ENCODE measurements at regions not wholly inside any gene's neighbourhood (a gene's known extent, or its start where the extent isn't known, plus 50 kb on each side); places are given as distances from the start of the nearest gene placed in this dataset.

DNA sequence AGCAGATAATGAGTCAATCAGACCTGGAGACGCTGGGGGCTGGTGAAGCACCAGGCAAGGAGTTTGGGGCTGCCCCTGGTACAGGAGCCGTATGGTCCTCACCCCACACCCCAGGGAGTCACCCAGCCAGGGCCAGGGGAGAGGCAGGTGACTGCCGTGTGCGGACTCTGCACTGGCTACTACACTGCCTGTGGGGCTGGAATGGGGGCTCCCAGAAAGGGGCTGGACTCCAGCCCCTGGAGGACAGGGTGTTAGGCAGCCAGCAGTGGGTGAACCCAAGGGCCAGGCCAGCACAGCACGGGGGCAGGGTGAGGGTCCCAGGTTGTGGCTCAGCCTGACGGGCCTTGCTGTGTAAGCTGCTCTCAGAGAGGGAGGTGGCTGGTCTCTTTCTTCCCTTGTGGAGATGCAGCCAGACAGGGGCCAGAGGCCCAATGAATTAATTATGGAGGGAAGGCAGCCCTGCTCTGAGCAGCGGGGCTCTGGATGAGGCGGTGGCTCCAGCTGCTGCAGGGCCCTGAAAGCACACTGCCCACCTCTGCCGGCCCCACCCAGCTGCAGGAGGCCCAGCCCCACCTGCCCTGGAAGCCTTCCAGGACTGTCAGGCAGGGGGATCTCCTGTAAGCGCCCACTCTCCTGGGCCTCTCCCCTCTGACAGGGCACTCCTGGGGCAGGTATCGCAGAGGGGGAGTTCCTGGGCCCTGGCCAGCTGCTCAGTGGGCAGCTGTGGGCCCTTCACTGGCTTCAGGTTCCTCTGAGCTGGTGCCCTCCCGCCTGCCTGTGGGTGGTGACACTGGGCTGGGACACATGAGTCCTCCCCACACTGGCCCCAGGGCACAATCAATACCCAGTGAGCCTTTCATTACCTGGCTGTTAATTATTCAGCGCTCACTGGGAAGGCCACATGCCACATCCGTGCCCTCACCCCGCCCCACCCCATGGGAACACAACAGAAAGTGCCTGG lies 142.5 kb upstream of the C14orf180 start:
- no peaks in the 10 kb centered on the region for H3K9me3 ChIP-seq (ENCODE audit: low read depth, low read length, poor library complexity, severe bottlenecking)
- ChIA-PET CTCF (no interaction called here), POLR2A (ENCODE audit: low non-redundant PET) (no interaction called here)
- no peak overlapping the region for H3K4me3 ChIP-seq (ENCODE audit: low read depth, low read length, poor library complexity, severe bottlenecking)
- H3K36me3 ChIP-seq (ENCODE audit: insufficient read depth, low read length, poor library complexity, severe bottlenecking), result no peaks in the 10 kb centered on the region
- peaks cover 2% of the 10 kb centered on the region for H3K27me3 ChIP-seq (replicated peaks; ENCODE audit: insufficient read depth, low read depth, low read length, poor library complexity)
- no peak for TF ChIP-seq EZH2 (IDR thresholded peaks at IDR 0.05; ENCODE audit: borderline replicate concordance, low read depth, low read length, poor library complexity, severe bottlenecking)
- TF ChIP-seq, protein P1, sequence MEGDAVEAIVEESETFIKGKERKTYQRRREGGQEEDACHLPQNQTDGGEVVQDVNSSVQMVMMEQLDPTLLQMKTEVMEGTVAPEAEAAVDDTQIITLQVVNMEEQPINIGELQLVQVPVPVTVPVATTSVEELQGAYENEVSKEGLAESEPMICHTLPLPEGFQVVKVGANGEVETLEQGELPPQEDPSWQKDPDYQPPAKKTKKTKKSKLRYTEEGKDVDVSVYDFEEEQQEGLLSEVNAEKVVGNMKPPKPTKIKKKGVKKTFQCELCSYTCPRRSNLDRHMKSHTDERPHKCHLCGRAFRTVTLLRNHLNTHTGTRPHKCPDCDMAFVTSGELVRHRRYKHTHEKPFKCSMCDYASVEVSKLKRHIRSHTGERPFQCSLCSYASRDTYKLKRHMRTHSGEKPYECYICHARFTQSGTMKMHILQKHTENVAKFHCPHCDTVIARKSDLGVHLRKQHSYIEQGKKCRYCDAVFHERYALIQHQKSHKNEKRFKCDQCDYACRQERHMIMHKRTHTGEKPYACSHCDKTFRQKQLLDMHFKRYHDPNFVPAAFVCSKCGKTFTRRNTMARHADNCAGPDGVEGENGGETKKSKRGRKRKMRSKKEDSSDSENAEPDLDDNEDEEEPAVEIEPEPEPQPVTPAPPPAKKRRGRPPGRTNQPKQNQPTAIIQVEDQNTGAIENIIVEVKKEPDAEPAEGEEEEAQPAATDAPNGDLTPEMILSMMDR (conservative IDR thresholded peaks at IDR 0.05; ENCODE audit: low read depth, low read length), result no peak
- intact Hi-C loops (cut with micrococcal nuclease; ENCODE audit: unreplicated experiment), result no loop called here
- no peak overlapping the region for H3K27ac ChIP-seq (ENCODE audit: low read depth, low read length, poor library complexity, severe bottlenecking)
- H3K4me1 ChIP-seq (ENCODE audit: insufficient read depth, low read length, poor library complexity, severe bottlenecking), result no peaks in the 10 kb centered on the region
- no TSS peak for BruUV-seq (replicated peaks)
- DNase-seq (ENCODE audit: low spot score), result no peak

DNA sequence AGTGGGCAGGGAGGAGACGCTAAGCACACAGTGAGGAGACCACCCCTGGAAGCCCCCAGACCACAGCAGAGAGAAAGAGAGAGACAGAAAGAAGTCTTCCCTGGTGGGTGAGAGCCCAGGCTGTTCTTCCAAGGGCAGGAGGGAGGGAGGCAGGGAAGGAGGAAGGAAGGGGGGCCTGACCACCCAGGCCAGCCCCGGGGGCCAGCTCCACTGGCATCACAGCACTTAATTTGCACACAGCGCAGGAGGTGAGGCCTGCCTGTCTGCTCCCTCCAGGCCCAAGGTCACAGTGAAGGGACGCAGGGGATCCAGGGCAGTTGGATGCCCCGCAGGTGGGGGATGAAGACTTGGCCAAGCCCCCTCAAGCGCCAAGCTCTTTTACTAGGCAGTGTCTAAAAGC lies 141.9 kb upstream of the C14orf180 start:
- no peak overlapping the region for H3K27ac ChIP-seq (ENCODE audit: low read depth, low read length, poor library complexity, severe bottlenecking)
- POLR2A ChIA-PET (ENCODE audit: low non-redundant PET), result no interaction called here

DNA sequence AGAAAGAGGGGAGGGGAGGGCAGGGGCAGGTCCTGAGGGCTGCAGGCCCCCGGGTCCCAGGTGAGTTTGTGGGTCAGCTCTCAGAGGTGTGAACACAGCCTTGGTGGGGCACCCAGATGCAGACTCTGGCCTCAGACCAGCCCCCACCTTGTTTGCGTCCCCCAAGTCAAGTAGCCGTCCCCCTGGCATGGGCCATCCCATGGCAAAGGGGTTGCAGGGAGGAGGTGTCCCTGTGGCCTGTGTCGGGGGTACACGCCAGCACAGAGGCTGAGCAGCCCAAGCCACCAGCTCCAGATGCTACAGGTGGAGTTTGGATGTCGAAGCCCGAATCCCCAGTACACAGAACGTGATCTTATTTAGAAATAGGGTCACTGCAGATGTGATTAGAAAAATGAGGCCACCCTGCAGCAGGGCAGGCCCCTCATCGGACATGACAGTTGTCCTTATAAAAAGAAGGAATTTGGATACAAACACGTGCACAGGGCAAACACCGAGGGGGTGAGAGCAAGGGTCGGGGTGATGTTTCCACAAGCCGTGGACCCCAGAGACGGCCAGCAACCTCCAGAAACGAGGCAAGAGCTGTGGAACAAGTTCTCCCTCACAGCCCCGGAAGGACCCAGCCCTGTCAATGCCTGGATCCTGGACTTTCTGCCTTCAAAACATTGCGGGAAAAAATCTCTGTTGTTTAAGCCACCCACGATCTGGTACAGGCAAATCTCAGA lies 141.2 kb upstream of the C14orf180 start:
- ChIA-PET CTCF (no interaction called here), POLR2A (ENCODE audit: low non-redundant PET) (no interaction called here)
- Histone ChIP-seq H3K36me3 (ENCODE audit: insufficient read depth, low read length, poor library complexity, severe bottlenecking) (no peaks in the 10 kb centered on the region), H3K27me3 (replicated peaks; ENCODE audit: insufficient read depth, low read depth, low read length, poor library complexity) (peaks cover 2% of the 10 kb centered on the region), H3K4me3 (ENCODE audit: low read depth, low read length, poor library complexity, severe bottlenecking) (no peak overlapping the region), H3K4me1 (ENCODE audit: insufficient read depth, low read length, poor library complexity, severe bottlenecking) (no peaks in the 10 kb centered on the region), H3K27ac (ENCODE audit: low read depth, low read length, poor library complexity, severe bottlenecking) (no peak overlapping the region), H3K9me3 (ENCODE audit: low read depth, low read length, poor library complexity, severe bottlenecking) (no peaks in the 10 kb centered on the region)
- no peak for DNase-seq (ENCODE audit: low spot score)
- BruUV-seq (replicated peaks), result no TSS peak
- intact Hi-C loops (cut with micrococcal nuclease; ENCODE audit: unreplicated experiment), result no loop called here
- TF ChIP-seq, protein P1 (conservative IDR thresholded peaks at IDR 0.05; ENCODE audit: low read depth, low read length), result no peak
- TF ChIP-seq EZH2 (IDR thresholded peaks at IDR 0.05; ENCODE audit: borderline replicate concordance, low read depth, low read length, poor library complexity, severe bottlenecking), result no peak

More for the DNA sequence above, 141.9 kb upstream of the C14orf180 start:
- H3K27me3 ChIP-seq (replicated peaks; ENCODE audit: insufficient read depth, low read depth, low read length, poor library complexity), result peaks cover 2% of the 10 kb centered on the region
- no peaks in the 10 kb centered on the region for H3K4me1 ChIP-seq (ENCODE audit: insufficient read depth, low read length, poor library complexity, severe bottlenecking)
- CTCF ChIA-PET, result no interaction called here
- H3K36me3 ChIP-seq (ENCODE audit: insufficient read depth, low read length, poor library complexity, severe bottlenecking), result no peaks in the 10 kb centered on the region
- DNase-seq (ENCODE audit: low spot score), result no peak
- BruUV-seq (replicated peaks), result no TSS peak
- H3K4me3 ChIP-seq (ENCODE audit: low read depth, low read length, poor library complexity, severe bottlenecking), result no peak overlapping the region
- intact Hi-C loops (cut with micrococcal nuclease; ENCODE audit: unreplicated experiment), result no loop called here
- TF ChIP-seq, protein P1 (conservative IDR thresholded peaks at IDR 0.05; ENCODE audit: low read depth, low read length), result no peak
- TF ChIP-seq EZH2 (IDR thresholded peaks at IDR 0.05; ENCODE audit: borderline replicate concordance, low read depth, low read length, poor library complexity, severe bottlenecking), result no peak
- no peaks in the 10 kb centered on the region for H3K9me3 ChIP-seq (ENCODE audit: low read depth, low read length, poor library complexity, severe bottlenecking)
